CD4-positive, alpha-beta T cell treated with Interleukin-12 subunit alpha and Interleukin-12 subunit beta, for 1 hour (primary cell): ENCODE measurements at regions not wholly inside any gene's neighbourhood (a gene's known extent, or its start where the extent isn't known, plus 50 kb on each side); places are given as distances from the start of the nearest gene placed in this dataset.

Source experiments
- DNase-seq: peaks from one replicate; pipeline ENCODE4 v3.0.0-alpha.2; 2020

GRCh38 chr5:92460505-92460904 is 1077.4 kb upstream of the ARRDC3 start:
- DNase-seq, result no peak

GRCh38 chr5:92459654-92460053 is 1076.5 kb upstream of the ARRDC3 start:
- DNase-seq, result no peak

GRCh38 chr5:92455011-92455410 is 1071.9 kb upstream of the ARRDC3 start:
- DNase-seq, result no peak

GRCh38 chr5:92444888-92445287 is 1061.8 kb upstream of the ARRDC3 start:
- no peak for DNase-seq

- no peak for DNase-seq
Measured at GRCh38 chr5:92435781-92436180, 1052.7 kb upstream of the ARRDC3 start.

GRCh38 chr5:92429646-92430045 is 1046.5 kb upstream of the ARRDC3 start:
- no peak for DNase-seq

GRCh38 chr5:92428415-92428814 is 1045.3 kb upstream of the ARRDC3 start:
- no peak for DNase-seq

GRCh38 chr5:92424785-92425426 is 1041.8 kb upstream of the ARRDC3 start:
- no peak for DNase-seq

- no peak for DNase-seq
Measured at GRCh38 chr5:92421942-92422341, 1038.8 kb upstream of the ARRDC3 start.

- DNase-seq, result no peak
Measured at GRCh38 chr5:92421196-92421595, 1038.1 kb upstream of the ARRDC3 start.

GRCh38 chr5:92419261-92419660 is 1036.1 kb upstream of the ARRDC3 start:
- DNase-seq, result no peak

GRCh38 chr5:92418341-92418740 is 1035.2 kb upstream of the ARRDC3 start:
- DNase-seq, result no peak

- no peak for DNase-seq
Measured at GRCh38 chr5:92409134-92409533, 1026.0 kb upstream of the ARRDC3 start.

GRCh38 chr5:92402956-92403702 is 1020.0 kb upstream of the ARRDC3 start:
- no peak for DNase-seq

GRCh38 chr5:92402045-92402444 is 1018.9 kb upstream of the ARRDC3 start:
- DNase-seq, result no peak

GRCh38 chr5:92401492-92401891 is 1018.4 kb upstream of the ARRDC3 start:
- DNase-seq, result no peak

GRCh38 chr5:92394936-92395335 is 1011.8 kb upstream of the ARRDC3 start:
- DNase-seq, result no peak

- no peak for DNase-seq
Measured at GRCh38 chr5:92390657-92391056, 1007.5 kb upstream of the ARRDC3 start.

GRCh38 chr5:92380069-92380770 is 997.1 kb upstream of the ARRDC3 start:
- no peak for DNase-seq

GRCh38 chr5:92378966-92379611 is 996.0 kb upstream of the ARRDC3 start:
- no peak for DNase-seq

GRCh38 chr5:92374859-92375258 is 991.7 kb upstream of the ARRDC3 start:
- no peak for DNase-seq

- DNase-seq, result no peak
Measured at GRCh38 chr5:92372766-92373165, 989.6 kb upstream of the ARRDC3 start.

- no peak for DNase-seq
Measured at GRCh38 chr5:92371889-92372235, 988.7 kb upstream of the ARRDC3 start.
